ENCODE measurements at regions not wholly inside any gene's neighbourhood (a gene's known extent, or its start where the extent isn't known, plus 50 kb on each side); places are given as distances from the start of the nearest gene placed in this dataset.

- no peaks in the 10 kb centered on the region for H3K4me1 Mint-ChIP-seq (ENCODE audit: low read depth)
- H3K9me3 Mint-ChIP-seq, result peaks cover 33% of the 10 kb centered on the region
- no peak for DNase-seq
- no peak overlapping the region for H3K27ac Mint-ChIP-seq
- no peaks in the 10 kb centered on the region for H3K36me3 Mint-ChIP-seq (ENCODE audit: low read depth)
- no peak overlapping the region for H3K4me3 Mint-ChIP-seq
- no peaks in the 10 kb centered on the region for H3K27me3 Mint-ChIP-seq (ENCODE audit: insufficient read depth)
- no peak for TF ChIP-seq CTCF (IDR thresholded peaks at IDR 0.05)
Observed at GRCh38 chr12:98198261-98198982, 317.0 kb upstream of the TMPO start.

- Mint-ChIP-seq H3K4me1 (ENCODE audit: low read depth) (no peaks in the 10 kb centered on the region), H3K9me3 (peaks cover 48% of the 10 kb centered on the region), H3K36me3 (ENCODE audit: low read depth) (no peaks in the 10 kb centered on the region), H3K27ac (no peak overlapping the region), H3K4me3 (no peak overlapping the region), H3K27me3 (ENCODE audit: insufficient read depth) (no peaks in the 10 kb centered on the region)
- TF ChIP-seq CTCF (IDR thresholded peaks at IDR 0.05), result no peak
- DNase-seq, result no peak
Observed at GRCh38 chr12:98208816-98209215, 306.6 kb upstream of the TMPO start.

- no peak overlapping the region for H3K27ac Mint-ChIP-seq
- no peak overlapping the region for H3K4me3 Mint-ChIP-seq
- no peaks in the 10 kb centered on the region for H3K4me1 Mint-ChIP-seq (ENCODE audit: low read depth)
- peaks cover 3% of the 10 kb centered on the region; the same call in 1 of the 2 replicates for H3K27me3 Mint-ChIP-seq (ENCODE audit: insufficient read depth)
- DNase-seq, result no peak
- no peak for TF ChIP-seq CTCF (IDR thresholded peaks at IDR 0.05)
- H3K9me3 Mint-ChIP-seq, result peaks cover 50% of the 10 kb centered on the region
- no peaks in the 10 kb centered on the region for H3K36me3 Mint-ChIP-seq (ENCODE audit: low read depth)
Observed at GRCh38 chr12:98211909-98212695, 303.3 kb upstream of the TMPO start.

- Mint-ChIP-seq H3K27me3 (ENCODE audit: insufficient read depth) (peaks cover 3% of the 10 kb centered on the region; the same call in 1 of the 2 replicates), H3K4me3 (no peak overlapping the region), H3K36me3 (ENCODE audit: low read depth) (no peaks in the 10 kb centered on the region), H3K27ac (no peak overlapping the region), H3K4me1 (ENCODE audit: low read depth) (no peaks in the 10 kb centered on the region), H3K9me3 (peaks cover 52% of the 10 kb centered on the region)
- no peak for DNase-seq
- TF ChIP-seq CTCF (IDR thresholded peaks at IDR 0.05), result no peak
Observed at GRCh38 chr12:98213556-98213955, 301.8 kb upstream of the TMPO start.

- peaks cover 5% of the 10 kb centered on the region for H3K27me3 Mint-ChIP-seq (ENCODE audit: insufficient read depth)
- no peak for TF ChIP-seq CTCF (IDR thresholded peaks at IDR 0.05)
- no peak overlapping the region for H3K27ac Mint-ChIP-seq
- H3K36me3 Mint-ChIP-seq (ENCODE audit: low read depth), result no peaks in the 10 kb centered on the region
- H3K9me3 Mint-ChIP-seq, result peaks cover 40% of the 10 kb centered on the region
- H3K4me3 Mint-ChIP-seq, result no peak overlapping the region
- no peaks in the 10 kb centered on the region for H3K4me1 Mint-ChIP-seq (ENCODE audit: low read depth)
- no peak for DNase-seq
Observed at GRCh38 chr12:98217257-98217656, 298.1 kb upstream of the TMPO start.
